ENCODE measurements at regions not wholly inside any gene's neighbourhood (a gene's known extent, or its start where the extent isn't known, plus 50 kb on each side); places are given as distances from the start of the nearest gene placed in this dataset.

DNA sequence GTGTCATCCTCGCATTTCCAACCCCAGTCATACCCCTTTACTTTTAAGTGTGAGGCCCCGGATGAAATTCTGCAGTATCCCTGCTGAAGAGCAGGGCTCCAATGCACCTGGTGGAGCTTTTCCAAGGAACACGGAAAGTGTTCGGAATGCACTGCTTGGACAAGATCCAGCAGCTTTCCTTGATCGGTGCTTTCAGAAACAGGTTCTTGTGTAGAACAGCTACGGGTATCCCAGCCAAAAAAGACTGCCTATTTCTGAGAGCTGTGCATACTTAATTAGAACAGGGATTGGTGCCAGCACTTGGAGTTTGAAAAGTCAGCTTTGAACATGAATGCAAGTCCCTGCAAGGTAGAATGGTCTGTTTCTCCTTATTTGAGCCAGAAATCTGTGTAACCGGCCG lies 87.2 kb upstream of the C1QTNF9B start:
- DNase-seq = no peak
- Histone ChIP-seq H3K36me3 (no peaks in the 10 kb centered on the region), H3K4me3 (ENCODE audit: low read depth, low read length) (no peak overlapping the region), H3K9me3 (ENCODE audit: severe bottlenecking) (no peaks in the 10 kb centered on the region), H3K27ac (no peak overlapping the region), H3K27me3 (ENCODE audit: insufficient read depth, low read depth, severe bottlenecking) (no peaks in the 10 kb centered on the region)
- TF ChIP-seq, protein P1, sequence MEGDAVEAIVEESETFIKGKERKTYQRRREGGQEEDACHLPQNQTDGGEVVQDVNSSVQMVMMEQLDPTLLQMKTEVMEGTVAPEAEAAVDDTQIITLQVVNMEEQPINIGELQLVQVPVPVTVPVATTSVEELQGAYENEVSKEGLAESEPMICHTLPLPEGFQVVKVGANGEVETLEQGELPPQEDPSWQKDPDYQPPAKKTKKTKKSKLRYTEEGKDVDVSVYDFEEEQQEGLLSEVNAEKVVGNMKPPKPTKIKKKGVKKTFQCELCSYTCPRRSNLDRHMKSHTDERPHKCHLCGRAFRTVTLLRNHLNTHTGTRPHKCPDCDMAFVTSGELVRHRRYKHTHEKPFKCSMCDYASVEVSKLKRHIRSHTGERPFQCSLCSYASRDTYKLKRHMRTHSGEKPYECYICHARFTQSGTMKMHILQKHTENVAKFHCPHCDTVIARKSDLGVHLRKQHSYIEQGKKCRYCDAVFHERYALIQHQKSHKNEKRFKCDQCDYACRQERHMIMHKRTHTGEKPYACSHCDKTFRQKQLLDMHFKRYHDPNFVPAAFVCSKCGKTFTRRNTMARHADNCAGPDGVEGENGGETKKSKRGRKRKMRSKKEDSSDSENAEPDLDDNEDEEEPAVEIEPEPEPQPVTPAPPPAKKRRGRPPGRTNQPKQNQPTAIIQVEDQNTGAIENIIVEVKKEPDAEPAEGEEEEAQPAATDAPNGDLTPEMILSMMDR (IDR thresholded peaks at IDR 0.05; ENCODE audit: low read depth, low read length) = no peak

DNA sequence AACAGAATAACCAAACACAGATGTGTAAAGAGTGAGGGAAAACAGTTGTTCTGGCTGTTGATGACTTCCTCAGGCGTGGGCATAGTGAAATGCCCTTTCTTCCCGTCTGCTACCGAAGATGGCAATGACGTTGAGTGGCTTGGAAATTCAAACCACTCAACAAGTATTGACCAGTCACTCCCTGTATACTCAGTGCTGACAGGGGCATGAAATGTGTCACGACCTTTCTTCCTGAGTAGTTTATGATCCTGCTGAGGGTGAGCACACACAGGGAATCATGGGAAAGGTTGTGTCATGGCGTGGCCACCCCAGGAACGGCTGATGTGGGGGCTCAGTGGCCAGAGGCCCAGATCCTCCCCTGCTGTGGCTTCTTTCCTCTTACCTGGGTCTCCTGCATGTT lies 87.8 kb upstream of the C1QTNF9B start:
- Histone ChIP-seq H3K27me3 (ENCODE audit: insufficient read depth, low read depth, severe bottlenecking) (no peaks in the 10 kb centered on the region), H3K9me3 (ENCODE audit: severe bottlenecking) (no peaks in the 10 kb centered on the region), H3K27ac (no peak overlapping the region), H3K4me3 (ENCODE audit: low read depth, low read length) (no peak overlapping the region), H3K36me3 (no peaks in the 10 kb centered on the region)
- DNase-seq = no peak
- TF ChIP-seq, protein P1 (IDR thresholded peaks at IDR 0.05; ENCODE audit: low read depth, low read length) = no peak

DNA sequence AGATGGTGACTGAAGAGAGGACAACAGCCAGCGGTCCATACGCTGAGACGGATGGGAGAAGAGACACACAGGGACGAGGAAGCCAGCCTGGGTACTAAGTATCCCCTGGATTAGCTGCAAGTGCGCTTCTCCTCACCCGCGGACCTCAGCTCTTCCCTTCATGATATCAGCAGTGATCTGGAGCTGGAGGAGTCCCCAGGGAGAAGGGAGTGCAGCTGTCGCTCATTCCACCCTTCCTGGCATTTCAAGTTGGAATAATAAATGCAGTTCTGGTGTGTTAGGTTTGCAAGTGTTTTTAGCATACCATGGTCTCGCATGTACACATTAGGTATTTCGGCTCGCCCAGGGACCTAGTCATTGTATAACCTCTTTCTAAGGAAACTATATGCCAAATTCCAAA lies 88.5 kb upstream of the C1QTNF9B start:
- TF ChIP-seq, protein P1 (IDR thresholded peaks at IDR 0.05; ENCODE audit: low read depth, low read length) = no peak
- Histone ChIP-seq H3K9me3 (ENCODE audit: severe bottlenecking) (no peaks in the 10 kb centered on the region), H3K27me3 (ENCODE audit: insufficient read depth, low read depth, severe bottlenecking) (no peaks in the 10 kb centered on the region), H3K27ac (no peak overlapping the region), H3K4me3 (ENCODE audit: low read depth, low read length) (no peak overlapping the region), H3K36me3 (no peaks in the 10 kb centered on the region)
- peak; percentile 34 for DNase-seq

DNA sequence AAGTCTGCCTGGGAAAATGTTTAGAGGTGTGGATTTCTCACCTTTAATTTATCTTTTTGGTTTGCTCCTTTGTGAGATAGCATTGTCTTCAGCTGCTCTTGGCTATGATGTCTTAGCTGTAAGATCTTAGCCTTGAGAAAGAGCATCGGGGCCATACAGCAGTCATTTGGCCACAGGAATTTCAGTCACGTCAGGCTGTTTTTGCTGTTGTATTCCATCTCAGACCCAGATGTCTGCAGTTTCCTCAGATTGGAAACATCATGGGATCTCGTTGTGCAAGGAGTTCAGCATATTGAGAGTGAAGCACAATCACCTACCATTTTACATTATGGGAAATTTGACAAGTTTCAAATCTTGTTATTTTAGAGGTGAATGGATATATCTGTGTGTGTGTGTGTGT lies 89.3 kb upstream of the C1QTNF9B start:
- TF ChIP-seq, protein P1 (IDR thresholded peaks at IDR 0.05; ENCODE audit: low read depth, low read length) = no peak
- Histone ChIP-seq H3K36me3 (no peaks in the 10 kb centered on the region), H3K27me3 (ENCODE audit: insufficient read depth, low read depth, severe bottlenecking) (no peaks in the 10 kb centered on the region), H3K9me3 (ENCODE audit: severe bottlenecking) (no peaks in the 10 kb centered on the region), H3K27ac (no peak overlapping the region), H3K4me3 (ENCODE audit: low read depth, low read length) (no peak overlapping the region)
- no peak for DNase-seq

DNA sequence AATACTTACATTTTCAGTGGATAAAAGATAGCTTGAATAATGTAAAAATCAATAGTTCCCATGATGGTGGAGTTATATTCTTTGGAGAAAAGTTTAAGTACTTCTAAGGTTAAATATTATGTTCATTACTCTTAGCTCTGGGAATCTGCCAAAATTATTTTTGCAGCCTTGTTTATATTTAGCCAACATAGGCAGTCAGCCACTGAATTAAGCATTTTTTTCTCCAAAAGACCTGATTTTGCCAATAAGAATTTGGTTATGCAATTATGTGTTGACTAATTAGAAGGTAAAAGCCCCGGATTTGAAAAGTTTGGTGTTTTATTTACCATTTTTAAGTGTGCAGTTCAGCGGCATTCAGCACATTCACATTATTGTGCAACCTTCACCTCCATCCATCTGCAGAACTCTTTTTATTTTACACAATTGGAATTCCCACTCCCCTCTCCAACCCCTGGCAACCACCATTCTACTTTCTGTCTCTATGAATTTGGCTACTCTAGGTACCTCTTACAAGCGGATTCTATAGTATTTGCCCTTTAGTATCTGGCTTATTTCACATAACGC lies 90.1 kb upstream of the C1QTNF9B start:
- no peaks in the 10 kb centered on the region for H3K36me3 ChIP-seq
- no peaks in the 10 kb centered on the region for H3K9me3 ChIP-seq (ENCODE audit: severe bottlenecking)
- H3K4me3 ChIP-seq (ENCODE audit: low read depth, low read length) = no peak overlapping the region
- H3K27ac ChIP-seq = no peak overlapping the region
- H3K27me3 ChIP-seq (ENCODE audit: insufficient read depth, low read depth, severe bottlenecking) = no peaks in the 10 kb centered on the region
- DNase-seq = no peak
- TF ChIP-seq, protein P1 (IDR thresholded peaks at IDR 0.05; ENCODE audit: low read depth, low read length) = no peak

DNA sequence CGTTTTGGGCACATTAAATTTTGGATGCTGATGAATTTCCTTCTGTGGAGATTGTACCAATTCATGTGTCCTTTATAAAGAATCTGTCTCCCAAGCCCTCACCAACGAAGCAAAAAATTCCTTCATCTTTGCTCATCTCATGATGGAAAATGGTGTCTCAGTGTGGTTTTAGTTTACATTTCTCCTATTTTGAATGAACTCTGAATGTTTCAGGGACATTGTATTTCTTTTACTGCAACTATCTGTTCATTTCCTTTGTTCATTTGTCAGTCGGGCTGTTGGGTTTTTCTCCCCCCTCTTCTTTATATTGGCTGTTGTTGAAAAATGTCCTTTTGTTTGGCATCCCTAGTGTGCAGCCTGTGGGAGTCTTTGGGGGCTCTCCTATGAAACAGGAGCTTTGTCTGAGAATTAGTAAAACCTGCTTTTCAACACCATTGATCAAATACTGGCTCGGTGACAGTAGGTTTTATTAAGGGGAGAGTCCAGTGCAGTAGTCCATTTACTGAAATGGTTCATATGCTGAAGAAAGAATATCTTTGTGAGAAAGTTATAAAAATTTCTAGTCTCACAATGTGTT lies 91.3 kb upstream of the C1QTNF9B start:
- TF ChIP-seq, protein P1 (IDR thresholded peaks at IDR 0.05; ENCODE audit: low read depth, low read length) = no peak
- Histone ChIP-seq H3K27me3 (ENCODE audit: insufficient read depth, low read depth, severe bottlenecking) (no peaks in the 10 kb centered on the region), H3K9me3 (ENCODE audit: severe bottlenecking) (no peaks in the 10 kb centered on the region), H3K36me3 (no peaks in the 10 kb centered on the region), H3K4me3 (ENCODE audit: low read depth, low read length) (no peak overlapping the region), H3K27ac (no peak overlapping the region)
- DNase-seq = no peak
